HEK293T (cell line): ENCODE measurements at regions not wholly inside any gene's neighbourhood (a gene's known extent, or its start where the extent isn't known, plus 50 kb on each side); places are given as distances from the start of the nearest gene placed in this dataset.
A peak's percentile ranks its signal among the peaks of the same experiment; 100 is the strongest.

Source experiments
- CTCF ChIA-PET: fragments of 350-600 bp; formaldehyde crosslinking; extraction: SDS; loops from one replicate; lab custom pipeline; 2021; ENCODE audit warnings: antibody characterized with exemption, inconsistent platforms; lab: Yijun Ruan, JAX
- POLR2A ChIA-PET: fragments of 350-600 bp; formaldehyde crosslinking; extraction: SDS; loops from one replicate; lab custom pipeline; 2020; ENCODE audit warnings: antibody characterized with exemption, inconsistent platforms; lab: Yijun Ruan, JAX
- DNase-seq: peaks from one replicate; pipeline ENCODE4 v3.0.0; 2012; ENCODE audit warnings: mixed read lengths; ENCODE audit errors: extremely low spot score
- ARNT ChIP-seq: fragments of 450-650 bp; IDR thresholded peaks from 2 replicates; pipeline ENCODE4 v1.6.1; 2017; ENCODE audit warnings: mild to moderate bottlenecking
- BHLHE40 ChIP-seq: fragments of 450-650 bp; IDR thresholded peaks from 2 replicates; pipeline ENCODE4 v1.6.1; 2016; ENCODE audit warnings: mild to moderate bottlenecking, moderate library complexity, borderline replicate concordance
- CTBP1 ChIP-seq: fragments of 450-650 bp; IDR thresholded peaks from 2 replicates; pipeline ENCODE4 v1.6.1; 2016; ENCODE audit warnings: borderline replicate concordance
- ELF4 ChIP-seq: fragments of 450-650 bp; IDR thresholded peaks from 2 replicates; pipeline ENCODE4 v1.6.1; 2017; ENCODE audit warnings: antibody characterized with exemption
- FOXA1 ChIP-seq: fragments of 450-650 bp; IDR thresholded peaks from 2 replicates; pipeline ENCODE4 v1.6.1; 2016; ENCODE audit warnings: mild to moderate bottlenecking
- FOXK2 ChIP-seq: fragments of 450-650 bp; IDR thresholded peaks from 2 replicates; pipeline ENCODE4 v1.6.1; 2016; ENCODE audit warnings: mild to moderate bottlenecking
- FOXM1 ChIP-seq: fragments of 450-650 bp; IDR thresholded peaks from 2 replicates; pipeline ENCODE4 v1.6.1; 2017; ENCODE audit warnings: mild to moderate bottlenecking, borderline replicate concordance
- HDGF ChIP-seq: fragments of 450-650 bp; IDR thresholded peaks from 2 replicates; pipeline ENCODE4 v1.6.1; 2017; ENCODE audit warnings: antibody characterized with exemption, borderline replicate concordance
- L3MBTL2 ChIP-seq: fragments of 450-650 bp; conservative IDR thresholded peaks from 2 replicates; pipeline ENCODE4 v1.6.1; 2016; ENCODE audit warnings: mild to moderate bottlenecking
- LEF1 ChIP-seq: fragments of 450-650 bp; IDR thresholded peaks from 2 replicates; pipeline ENCODE4 v1.6.1; 2017; ENCODE audit warnings: mild to moderate bottlenecking, borderline replicate concordance
- NFRKB ChIP-seq: fragments of 450-650 bp; IDR thresholded peaks from 2 replicates; pipeline ENCODE4 v1.6.1; 2016; ENCODE audit warnings: mild to moderate bottlenecking, moderate library complexity
- PKNOX1 ChIP-seq: fragments of 450-650 bp; IDR thresholded peaks from 2 replicates; pipeline ENCODE4 v1.6.1; 2016
- SP1 ChIP-seq: fragments of 450-650 bp; IDR thresholded peaks from 2 replicates; pipeline ENCODE4 v1.6.1; 2017
- SUZ12 ChIP-seq: fragments of 450-650 bp; IDR thresholded peaks from 2 replicates; pipeline ENCODE4 v1.6.1; 2016; ENCODE audit warnings: mild to moderate bottlenecking
- TARDBP ChIP-seq: fragments of 450-650 bp; IDR thresholded peaks from 2 replicates; pipeline ENCODE4 v1.6.1; 2016
- ZNF384 ChIP-seq: fragments of 450-650 bp; IDR thresholded peaks from 2 replicates; pipeline ENCODE4 v1.6.1; 2016

- POLR2A ChIA-PET = interaction anchor here (0.8 to 2.8 kb wide), 7 partner anchors 10 to 365 kb away, joined by 3 to 15 read pairs (median 4); no protein-coding TSS in a partner anchor
- no peak for TF ChIP-seq FOXK2
- no peak for TF ChIP-seq SUZ12
- TF ChIP-seq BHLHE40 = no peak
- TF ChIP-seq NFRKB = no peak
- no peak for TF ChIP-seq TARDBP
- TF ChIP-seq HDGF = no peak
- TF ChIP-seq FOXA1 = no peak
- TF ChIP-seq FOXM1 = no peak
- no peak for TF ChIP-seq SP1
- TF ChIP-seq LEF1 = no peak
- TF ChIP-seq ELF4 = no peak
- no peak for TF ChIP-seq L3MBTL2
- no peak for TF ChIP-seq ARNT
- no peak for TF ChIP-seq PKNOX1
- TF ChIP-seq CTBP1 = no peak
- no peak for TF ChIP-seq ZNF384
Measured at GRCh38 chr1:234975941-234976860, 152.4 kb downstream of the TOMM20 start.

GRCh38 chr1:234975122-234975940, 153.3 kb downstream of the TOMM20 start:
- DNase-seq = no peak
- ChIA-PET CTCF (interaction anchor here (0.6 to 1.6 kb wide), 10 partner anchors 12 to 476 kb away, joined by 3 to 4 read pairs (median 3); no protein-coding TSS in a partner anchor), POLR2A (interaction anchor here (0.7 to 2.8 kb wide), 6 partner anchors 10 to 252 kb away, joined by 3 to 15 read pairs (median 4); no protein-coding TSS in a partner anchor)
- TF ChIP-seq ELF4 (no peak), SUZ12 (no peak), ARNT (no peak), CTBP1 (no peak), FOXA1 (no peak)

More at GRCh38 chr1:234975941-234976860, 152.4 kb downstream of the TOMM20 start:
- CTCF ChIA-PET = interaction anchor here (0.6 to 1.1 kb wide), 5 partner anchors 11 to 104 kb away, joined by 3 to 4 read pairs (median 3); no protein-coding TSS in a partner anchor
- DNase-seq = no peak

GRCh38 chr1:234973426-234974250, 155.0 kb downstream of the TOMM20 start:
- DNase-seq = no peak
- ChIA-PET CTCF (interaction anchor here (0.5 to 1.6 kb wide), 5 partner anchors 16 to 553 kb away, joined by 3 to 7 read pairs (median 3); no protein-coding TSS in a partner anchor), POLR2A (interaction anchor here (0.8 to 2.8 kb wide), 6 partner anchors 16 to 365 kb away, joined by 3 to 15 read pairs (median 4); no protein-coding TSS in a partner anchor)
- TF ChIP-seq HDGF (peak; percentile 68; the same call in 1 of the 2 replicates), FOXM1 (no peak)

- ChIA-PET POLR2A (interaction anchor here (0.8 to 1.7 kb wide), 3 partner anchors 15 to 364 kb away, joined by 4 to 6 read pairs (median 5); no protein-coding TSS in a partner anchor), CTCF (interaction anchor here (1.1 to 1.5 kb wide), 2 partner anchors 15 to 111 kb away, joined by 4 to 7 read pairs; no protein-coding TSS in a partner anchor)
- TF ChIP-seq HDGF (no peak), ELF4 (no peak), FOXK2 (no peak), SP1 (no peak), L3MBTL2 (no peak), PKNOX1 (no peak), CTBP1 (no peak), ZNF384 (no peak), FOXM1 (no peak), ARNT (no peak), BHLHE40 (no peak), FOXA1 (no peak), TARDBP (no peak), NFRKB (no peak), LEF1 (no peak)
- no peak for DNase-seq
Measured at GRCh38 chr1:234972411-234973191, 156.0 kb downstream of the TOMM20 start.
